ENCODE measurements at regions not wholly inside any gene's neighbourhood (a gene's known extent, or its start where the extent isn't known, plus 50 kb on each side); places are given as distances from the start of the nearest gene placed in this dataset.

DNA sequence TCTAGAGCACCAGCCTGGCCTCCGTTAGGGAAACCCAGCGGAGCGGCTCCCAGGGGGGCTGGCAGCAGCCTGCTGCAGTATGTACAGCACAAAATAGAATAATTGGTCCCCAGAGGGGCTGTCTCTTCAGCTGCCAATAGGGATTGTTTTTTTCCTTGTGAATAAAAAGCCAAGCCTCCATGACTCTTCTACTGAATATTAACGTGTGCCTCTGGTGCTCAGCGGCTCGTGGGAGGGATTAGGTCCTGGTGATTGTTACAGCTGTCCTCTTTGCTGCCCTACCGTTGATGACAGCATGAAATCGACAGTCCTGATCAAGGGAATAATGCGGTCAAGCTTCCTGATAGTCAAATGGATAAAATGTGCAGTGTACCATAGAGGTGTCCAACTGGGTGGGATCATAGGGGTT lies 190.7 kb upstream of the RUNX1 start:
- TF ChIP-seq TCF7L2 (IDR thresholded peaks at IDR 0.05; ENCODE audit: borderline replicate concordance, low read depth, low read length): no peak
- TF ChIP-seq, protein P1, sequence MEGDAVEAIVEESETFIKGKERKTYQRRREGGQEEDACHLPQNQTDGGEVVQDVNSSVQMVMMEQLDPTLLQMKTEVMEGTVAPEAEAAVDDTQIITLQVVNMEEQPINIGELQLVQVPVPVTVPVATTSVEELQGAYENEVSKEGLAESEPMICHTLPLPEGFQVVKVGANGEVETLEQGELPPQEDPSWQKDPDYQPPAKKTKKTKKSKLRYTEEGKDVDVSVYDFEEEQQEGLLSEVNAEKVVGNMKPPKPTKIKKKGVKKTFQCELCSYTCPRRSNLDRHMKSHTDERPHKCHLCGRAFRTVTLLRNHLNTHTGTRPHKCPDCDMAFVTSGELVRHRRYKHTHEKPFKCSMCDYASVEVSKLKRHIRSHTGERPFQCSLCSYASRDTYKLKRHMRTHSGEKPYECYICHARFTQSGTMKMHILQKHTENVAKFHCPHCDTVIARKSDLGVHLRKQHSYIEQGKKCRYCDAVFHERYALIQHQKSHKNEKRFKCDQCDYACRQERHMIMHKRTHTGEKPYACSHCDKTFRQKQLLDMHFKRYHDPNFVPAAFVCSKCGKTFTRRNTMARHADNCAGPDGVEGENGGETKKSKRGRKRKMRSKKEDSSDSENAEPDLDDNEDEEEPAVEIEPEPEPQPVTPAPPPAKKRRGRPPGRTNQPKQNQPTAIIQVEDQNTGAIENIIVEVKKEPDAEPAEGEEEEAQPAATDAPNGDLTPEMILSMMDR (tag by site-specific recombination; IDR thresholded peaks at IDR 0.05): no peak
- no peak for TF ChIP-seq SP7 (tag by site-specific recombination; IDR thresholded peaks at IDR 0.05)
- TF ChIP-seq, protein P2, sequence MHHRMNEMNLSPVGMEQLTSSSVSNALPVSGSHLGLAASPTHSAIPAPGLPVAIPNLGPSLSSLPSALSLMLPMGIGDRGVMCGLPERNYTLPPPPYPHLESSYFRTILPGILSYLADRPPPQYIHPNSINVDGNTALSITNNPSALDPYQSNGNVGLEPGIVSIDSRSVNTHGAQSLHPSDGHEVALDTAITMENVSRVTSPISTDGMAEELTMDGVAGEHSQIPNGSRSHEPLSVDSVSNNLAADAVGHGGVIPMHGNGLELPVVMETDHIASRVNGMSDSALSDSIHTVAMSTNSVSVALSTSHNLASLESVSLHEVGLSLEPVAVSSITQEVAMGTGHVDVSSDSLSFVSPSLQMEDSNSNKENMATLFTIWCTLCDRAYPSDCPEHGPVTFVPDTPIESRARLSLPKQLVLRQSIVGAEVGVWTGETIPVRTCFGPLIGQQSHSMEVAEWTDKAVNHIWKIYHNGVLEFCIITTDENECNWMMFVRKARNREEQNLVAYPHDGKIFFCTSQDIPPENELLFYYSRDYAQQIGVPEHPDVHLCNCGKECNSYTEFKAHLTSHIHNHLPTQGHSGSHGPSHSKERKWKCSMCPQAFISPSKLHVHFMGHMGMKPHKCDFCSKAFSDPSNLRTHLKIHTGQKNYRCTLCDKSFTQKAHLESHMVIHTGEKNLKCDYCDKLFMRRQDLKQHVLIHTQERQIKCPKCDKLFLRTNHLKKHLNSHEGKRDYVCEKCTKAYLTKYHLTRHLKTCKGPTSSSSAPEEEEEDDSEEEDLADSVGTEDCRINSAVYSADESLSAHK (tag by site-specific recombination; IDR thresholded peaks at IDR 0.05): no peak
- no peak for TF ChIP-seq ZNF121 (tag by site-specific recombination; IDR thresholded peaks at IDR 0.05)
- no peak for TF ChIP-seq ZNF555 (tag by site-specific recombination; conservative IDR thresholded peaks at IDR 0.05)
- TF ChIP-seq ZNF654 (tag by site-specific recombination; IDR thresholded peaks at IDR 0.05; ENCODE audit: low read depth): no peak
- no peak for TF ChIP-seq ZNF707 (tag by site-specific recombination; IDR thresholded peaks at IDR 0.05)
- TF ChIP-seq ZBTB7A (tag by site-specific recombination; IDR thresholded peaks at IDR 0.05; ENCODE audit: low read depth): no peak
- TF ChIP-seq, protein P3, sequence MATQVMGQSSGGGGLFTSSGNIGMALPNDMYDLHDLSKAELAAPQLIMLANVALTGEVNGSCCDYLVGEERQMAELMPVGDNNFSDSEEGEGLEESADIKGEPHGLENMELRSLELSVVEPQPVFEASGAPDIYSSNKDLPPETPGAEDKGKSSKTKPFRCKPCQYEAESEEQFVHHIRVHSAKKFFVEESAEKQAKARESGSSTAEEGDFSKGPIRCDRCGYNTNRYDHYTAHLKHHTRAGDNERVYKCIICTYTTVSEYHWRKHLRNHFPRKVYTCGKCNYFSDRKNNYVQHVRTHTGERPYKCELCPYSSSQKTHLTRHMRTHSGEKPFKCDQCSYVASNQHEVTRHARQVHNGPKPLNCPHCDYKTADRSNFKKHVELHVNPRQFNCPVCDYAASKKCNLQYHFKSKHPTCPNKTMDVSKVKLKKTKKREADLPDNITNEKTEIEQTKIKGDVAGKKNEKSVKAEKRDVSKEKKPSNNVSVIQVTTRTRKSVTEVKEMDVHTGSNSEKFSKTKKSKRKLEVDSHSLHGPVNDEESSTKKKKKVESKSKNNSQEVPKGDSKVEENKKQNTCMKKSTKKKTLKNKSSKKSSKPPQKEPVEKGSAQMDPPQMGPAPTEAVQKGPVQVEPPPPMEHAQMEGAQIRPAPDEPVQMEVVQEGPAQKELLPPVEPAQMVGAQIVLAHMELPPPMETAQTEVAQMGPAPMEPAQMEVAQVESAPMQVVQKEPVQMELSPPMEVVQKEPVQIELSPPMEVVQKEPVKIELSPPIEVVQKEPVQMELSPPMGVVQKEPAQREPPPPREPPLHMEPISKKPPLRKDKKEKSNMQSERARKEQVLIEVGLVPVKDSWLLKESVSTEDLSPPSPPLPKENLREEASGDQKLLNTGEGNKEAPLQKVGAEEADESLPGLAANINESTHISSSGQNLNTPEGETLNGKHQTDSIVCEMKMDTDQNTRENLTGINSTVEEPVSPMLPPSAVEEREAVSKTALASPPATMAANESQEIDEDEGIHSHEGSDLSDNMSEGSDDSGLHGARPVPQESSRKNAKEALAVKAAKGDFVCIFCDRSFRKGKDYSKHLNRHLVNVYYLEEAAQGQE (tag by site-specific recombination; IDR thresholded peaks at IDR 0.05): no peak
- no peak for TF ChIP-seq ZNF747 (tag by site-specific recombination; IDR thresholded peaks at IDR 0.05)
- TF ChIP-seq, protein P4, sequence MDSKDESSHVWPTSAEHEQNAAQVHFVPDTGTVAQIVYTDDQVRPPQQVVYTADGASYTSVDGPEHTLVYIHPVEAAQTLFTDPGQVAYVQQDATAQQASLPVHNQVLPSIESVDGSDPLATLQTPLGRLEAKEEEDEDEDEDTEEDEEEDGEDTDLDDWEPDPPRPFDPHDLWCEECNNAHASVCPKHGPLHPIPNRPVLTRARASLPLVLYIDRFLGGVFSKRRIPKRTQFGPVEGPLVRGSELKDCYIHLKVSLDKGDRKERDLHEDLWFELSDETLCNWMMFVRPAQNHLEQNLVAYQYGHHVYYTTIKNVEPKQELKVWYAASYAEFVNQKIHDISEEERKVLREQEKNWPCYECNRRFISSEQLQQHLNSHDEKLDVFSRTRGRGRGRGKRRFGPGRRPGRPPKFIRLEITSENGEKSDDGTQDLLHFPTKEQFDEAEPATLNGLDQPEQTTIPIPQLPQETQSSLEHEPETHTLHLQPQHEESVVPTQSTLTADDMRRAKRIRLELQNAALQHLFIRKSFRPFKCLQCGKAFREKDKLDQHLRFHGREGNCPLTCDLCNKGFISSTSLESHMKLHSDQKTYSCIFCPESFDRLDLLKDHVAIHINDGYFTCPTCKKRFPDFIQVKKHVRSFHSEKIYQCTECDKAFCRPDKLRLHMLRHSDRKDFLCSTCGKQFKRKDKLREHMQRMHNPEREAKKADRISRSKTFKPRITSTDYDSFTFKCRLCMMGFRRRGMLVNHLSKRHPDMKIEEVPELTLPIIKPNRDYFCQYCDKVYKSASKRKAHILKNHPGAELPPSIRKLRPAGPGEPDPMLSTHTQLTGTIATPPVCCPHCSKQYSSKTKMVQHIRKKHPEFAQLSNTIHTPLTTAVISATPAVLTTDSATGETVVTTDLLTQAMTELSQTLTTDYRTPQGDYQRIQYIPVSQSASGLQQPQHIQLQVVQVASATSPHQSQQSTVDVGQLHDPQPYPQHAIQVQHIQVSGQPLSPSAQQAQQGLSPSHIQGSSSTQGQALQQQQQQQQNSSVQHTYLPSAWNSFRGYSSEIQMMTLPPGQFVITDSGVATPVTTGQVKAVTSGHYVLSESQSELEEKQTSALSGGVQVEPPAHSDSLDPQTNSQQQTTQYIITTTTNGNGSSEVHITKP (tag by site-specific recombination; IDR thresholded peaks at IDR 0.05): no peak
- no peak for TF ChIP-seq ZNF670 (tag by site-specific recombination; IDR thresholded peaks at IDR 0.05; ENCODE audit: low read depth)

Measured in HEK293 (cell line).